BJ (cell line): ENCODE measurements at regions not wholly inside any gene's neighbourhood (a gene's known extent, or its start where the extent isn't known, plus 50 kb on each side); places are given as distances from the start of the nearest gene placed in this dataset.

Experiments
- CTCF ChIA-PET: fragments of 350-600 bp; formaldehyde crosslinking; extraction: SDS; loops from one replicate; lab custom pipeline; 2021; ENCODE audit warnings: antibody characterized with exemption, inconsistent platforms; lab: Yijun Ruan, JAX
- POLR2A ChIA-PET: fragments of 300-600 bp; sonication (Branson Sonifier 250); formaldehyde crosslinking; extraction: SDS; loops from one replicate; lab custom pipeline; 2021; ENCODE audit warnings: antibody characterized with exemption; lab: Charles Lee
- DNase-seq: peaks from one replicate; pipeline ENCODE4 v3.0.0-alpha.2; 2011; ENCODE audit warnings: low read depth
- H3K27me3 ChIP-seq: 2 replicates; pipeline ENCODE4 v1.6.0; 2011; ENCODE audit warnings: low read length; ENCODE audit not compliant: control insufficient read depth, insufficient read depth
- H3K36me3 ChIP-seq: 2 replicates; pipeline ENCODE4 v1.5.1; 2011; ENCODE audit warnings: low read length; ENCODE audit not compliant: control insufficient read depth, insufficient read depth
- H3K4me3 ChIP-seq: 2 replicates; pipeline ENCODE4 v1.5.1; 2011; ENCODE audit warnings: low read depth, mild to moderate bottlenecking, control low read depth, low read length
- CTCF ChIP-seq: IDR thresholded peaks from 2 replicates; pipeline ENCODE4 v1.5.1; 2011; ENCODE audit warnings: low read depth, mild to moderate bottlenecking, control low read depth, inconsistent platforms, low read length, moderate library complexity; ENCODE audit not compliant: insufficient read depth

GRCh38 chr15:35702946-35703495 lies 157.1 kb upstream of the DPH6 start:
- no peak for DNase-seq
- no peak for TF ChIP-seq CTCF
- Histone ChIP-seq H3K27me3 (no peaks in the 10 kb centered on the region), H3K4me3 (no peak overlapping the region), H3K36me3 (no peaks in the 10 kb centered on the region)
- CTCF ChIA-PET, result no interaction called here
- POLR2A ChIA-PET, result no interaction called here

GRCh38 chr15:35705030-35705883 lies 159.3 kb upstream of the DPH6 start:
- CTCF ChIA-PET, result interaction anchor here (2.2 kb wide), 1 partner anchor 46 kb away, joined by 8 read pairs; no protein-coding TSS in a partner anchor
- DNase-seq, result no peak
- no peak for TF ChIP-seq CTCF
- POLR2A ChIA-PET, result interaction anchor here (0.6 kb wide), 1 partner anchor 238 kb away, joined by 3 read pairs; no protein-coding TSS in a partner anchor
- H3K27me3 ChIP-seq, result no peaks in the 10 kb centered on the region
- H3K36me3 ChIP-seq, result no peaks in the 10 kb centered on the region
- H3K4me3 ChIP-seq, result no peak overlapping the region

- ChIA-PET CTCF (interaction anchor here (2.2 kb wide), 1 partner anchor 45 kb away, joined by 8 read pairs; no protein-coding TSS in a partner anchor), POLR2A (interaction anchor here (0.6 kb wide), 1 partner anchor 239 kb away, joined by 3 read pairs; no protein-coding TSS in a partner anchor)
Measured at GRCh38 chr15:35705884-35706585, 160.1 kb upstream of the DPH6 start.

GRCh38 chr15:35712956-35713355 lies 167.0 kb upstream of the DPH6 start:
- no peak for TF ChIP-seq CTCF
- no peak for DNase-seq
- Histone ChIP-seq H3K4me3 (no peak overlapping the region), H3K27me3 (no peaks in the 10 kb centered on the region), H3K36me3 (no peaks in the 10 kb centered on the region)
- CTCF ChIA-PET, result no interaction called here
- POLR2A ChIA-PET, result no interaction called here

More at GRCh38 chr15:35705884-35706585, 160.1 kb upstream of the DPH6 start:
- Histone ChIP-seq H3K4me3 (no peak overlapping the region), H3K36me3 (no peaks in the 10 kb centered on the region), H3K27me3 (no peaks in the 10 kb centered on the region)
- DNase-seq, result no peak
- TF ChIP-seq CTCF, result no peak

GRCh38 chr15:35713733-35714132 lies 167.8 kb upstream of the DPH6 start:
- H3K27me3 ChIP-seq, result no peaks in the 10 kb centered on the region
- no peak for DNase-seq
- TF ChIP-seq CTCF, result no peak
- H3K4me3 ChIP-seq, result no peak overlapping the region
- CTCF ChIA-PET, result no interaction called here
- no peaks in the 10 kb centered on the region for H3K36me3 ChIP-seq
- POLR2A ChIA-PET, result no interaction called here
